GM10248 (cell line): ENCODE measurements at regions not wholly inside any gene's neighbourhood (a gene's known extent, or its start where the extent isn't known, plus 50 kb on each side); places are given as distances from the start of the nearest gene placed in this dataset.

Experiments used
- CTCF ChIA-PET: fragments of 300-600 bp; sonication (Branson Sonifier 250); formaldehyde crosslinking; extraction: SDS; loops from one replicate; lab custom pipeline; 2021; ENCODE audit warnings: antibody characterized with exemption; lab: Yijun Ruan, JAX
- POLR2A ChIA-PET: fragments of 350-650 bp; sonication (Branson Sonifier 250); formaldehyde crosslinking; extraction: SDS; loops from one replicate; lab custom pipeline; 2020; ENCODE audit warnings: antibody characterized with exemption; lab: Yijun Ruan, JAX
- DNase-seq: peaks from one replicate; pipeline ENCODE4 v3.0.0; 2012; ENCODE audit errors: extremely low spot score
- CTCF ChIP-seq: IDR thresholded peaks from 2 replicates; pipeline ENCODE4 v1.5.1; 2012; ENCODE audit warnings: mild to moderate bottlenecking, low read depth; ENCODE audit errors: extremely low read depth, missing control alignments, control extremely low read depth

GRCh38 chr18:1421502-1421901 lies 516.8 kb downstream of the ADCYAP1 start:
- POLR2A ChIA-PET: no interaction called here
- no peak for TF ChIP-seq CTCF
- no peak for DNase-seq
- CTCF ChIA-PET: no interaction called here

GRCh38 chr18:1422634-1423033 lies 518.0 kb downstream of the ADCYAP1 start:
- POLR2A ChIA-PET: no interaction called here
- CTCF ChIA-PET: no interaction called here
- DNase-seq: no peak
- no peak for TF ChIP-seq CTCF

- POLR2A ChIA-PET: no interaction called here
- DNase-seq: no peak
- no peak for TF ChIP-seq CTCF
- CTCF ChIA-PET: interaction anchor here (1.0 kb wide), 1 partner anchor 27 kb away, joined by 4 read pairs; no protein-coding TSS in a partner anchor
These were observed 521.0 kb downstream of the ADCYAP1 start for GRCh38 chr18:1425679-1426078.

GRCh38 chr18:1435487-1435886 lies 530.8 kb downstream of the ADCYAP1 start:
- POLR2A ChIA-PET: no interaction called here

GRCh38 chr18:1436199-1436598 lies 531.5 kb downstream of the ADCYAP1 start:
- ChIA-PET CTCF (no interaction called here), POLR2A (no interaction called here)
- TF ChIP-seq CTCF: no peak
- DNase-seq: no peak

More at GRCh38 chr18:1435487-1435886, 530.8 kb downstream of the ADCYAP1 start:
- DNase-seq: no peak
- TF ChIP-seq CTCF: no peak
- CTCF ChIA-PET: no interaction called here

GRCh38 chr18:1438458-1438910 lies 533.8 kb downstream of the ADCYAP1 start:
- no peak for DNase-seq
- ChIA-PET CTCF (interaction anchor here (0.5 to 0.7 kb wide), 2 partner anchors 9 to 216 kb away, joined by 3 read pairs; no protein-coding TSS in a partner anchor), POLR2A (no interaction called here)
- no peak for TF ChIP-seq CTCF
